A549 (cell line): ENCODE measurements at regions not wholly inside any gene's neighbourhood (a gene's known extent, or its start where the extent isn't known, plus 50 kb on each side); places are given as distances from the start of the nearest gene placed in this dataset.

ENCODE experiments used
- RAD21 ChIP-seq, 2 experiments: fragments of >200 bp in 1 of 2; sonication (Bioruptor Twin) in 1 of 2; formaldehyde crosslinking in 1 of 2; IDR thresholded peaks in 1 of 2; conservative IDR thresholded peaks in 1 of 2; 2 replicates in 1 of 2; 3 replicates in 1 of 2; pipeline ENCODE4 v1.6.1; 2012 to 2018; ENCODE audit warnings: inconsistent platforms in 1 of 2
- RNF2 ChIP-seq: fragments of 200-600 bp; sonication (generic); IDR thresholded peaks from 2 replicates; pipeline ENCODE4 v1.6.1; 2016; ENCODE audit warnings: low read depth, mild to moderate bottlenecking, antibody characterized with exemption, moderate library complexity, borderline replicate concordance

- no peak for TF ChIP-seq RAD21 (conservative IDR thresholded peaks at IDR 0.05 in 1 of 2, IDR thresholded peaks at IDR 0.05 in 1 of 2)
- no peak for TF ChIP-seq RNF2
Observed at GRCh38 chr13:105389373-105389772, 1146.1 kb downstream of the EFNB2 start.
